Right lobe of liver (tissue), 6 donors: ENCODE measurements at regions not wholly inside any gene's neighbourhood (a gene's known extent, or its start where the extent isn't known, plus 50 kb on each side); places are given as distances from the start of the nearest gene placed in this dataset.

Experiments used
- ATAC-seq, 4 donors: fragments of 200-7000 bp; cut with Tn5 transposase; one replicate each; pipeline ENCODE4 v1.9.1; 2020; ENCODE audit warnings: mild to moderate bottlenecking in 4 of 4, moderate library complexity in 4 of 4
- DNase-seq, 3 donors: peaks; one replicate each; pipeline ENCODE4 v3.0.0-alpha.2; 2020
- H3K27ac ChIP-seq, 3 donors: fragments of 200-600 bp; one replicate each; pipeline ENCODE4 v1.8.0; 2022
- H3K27me3 ChIP-seq, 2 donors: fragments of 200-600 bp; one replicate each; pipeline ENCODE4 v1.8.0; 2022
- H3K36me3 ChIP-seq, 4 donors: fragments of 200-600 bp; sonication (generic) in 1 of 4; one replicate each; pipeline versions ENCODE4 v1.5.1 to v1.8.0; 2017 to 2022; ENCODE audit warnings: control low read depth in 1 of 4
- H3K4me1 ChIP-seq, 4 donors: fragments of 200-600 bp; sonication (generic) in 1 of 4; one replicate each; pipeline versions ENCODE4 v1.5.1 to v1.8.0; 2017 to 2022; ENCODE audit warnings: control low read depth in 1 of 4
- H3K4me3 ChIP-seq, 3 donors: fragments of 200-600 bp; one replicate each; pipeline ENCODE4 v1.8.0; 2022
- H3K9me3 ChIP-seq, 4 donors: fragments of 200-600 bp; sonication (generic) in 1 of 4; one replicate each; pipeline versions ENCODE4 v1.5.1 to v1.8.0; 2017 to 2022; ENCODE audit warnings: control low read depth in 1 of 4
- CTCF ChIP-seq, 4 donors: fragments of 200-600 bp in 3 of 4; fragments of 450-650 bp in 1 of 4; IDR thresholded peaks; one replicate each; pipeline versions ENCODE4 v1.5.1 to v1.8.0; 2016 to 2022; ENCODE audit warnings: antibody characterized with exemption in 4 of 4, mild to moderate bottlenecking in 2 of 4
- POLR2A ChIP-seq: fragments of 450-650 bp; IDR thresholded peaks from one replicate; pipeline ENCODE4 v1.6.1; 2017; ENCODE audit warnings: antibody characterized with exemption, mild to moderate bottlenecking
- WGBS: methylation state at CpG from one replicate; pipeline ENCODE4 v1.1.6; 2018; ENCODE audit warnings: low coverage, low lambda C conversion rate; ENCODE audit not compliant: insufficient coverage; ENCODE audit errors: missing lambda C conversion rate; 5-methylcytosine and 5-hydroxymethylcytosine counted together
- intact Hi-C, 2 donors: fragments of 100-400 bp; cut with DNase I; formaldehyde crosslinking; loops; one replicate each; pipeline versions ENCODE4 v1.11.2 to v1.14.1; 2022
- donor health status: DM: no; HTN: yes; CAD: no.
- donor health status: DM: no; HTN: no; CAD: no.
- donor health status: DM: no; HTN: no; CAD: no.
- donor health status: DM: no; HTN: yes; CAD: no.
- donor health status: DM: no; HTN: yes; CAD: no.

- H3K27me3 ChIP-seq: no peaks in the 10 kb centered on the region
These were observed 308.3 kb downstream of the UTRN start for GRCh38 chr6:144593392-144593791.

GRCh38 chr6:144594585-144594984 is 309.4 kb downstream of the UTRN start:
- no peak for TF ChIP-seq POLR2A
- no peak for TF ChIP-seq CTCF (IDR thresholded peaks at IDR 0.05)
- no peaks in the 10 kb centered on the region for H3K27me3 ChIP-seq
- WGBS: 22% methylated on average over 1 of the region's 1 CpG
- no peak for DNase-seq
- H3K9me3 ChIP-seq: no peaks in the 10 kb centered on the region
- no peaks in the 10 kb centered on the region for H3K36me3 ChIP-seq
- H3K27ac ChIP-seq: no peak overlapping the region
- intact Hi-C loops: no loop called here
- H3K4me1 ChIP-seq: no peaks in the 10 kb centered on the region
- H3K4me3 ChIP-seq: no peak overlapping the region
- peak in 2 of 4 donors; percentile 22 to 34 for ATAC-seq

More at GRCh38 chr6:144593392-144593791, 308.3 kb downstream of the UTRN start:
- Histone ChIP-seq H3K4me1 (no peaks in the 10 kb centered on the region), H3K4me3 (no peak overlapping the region), H3K36me3 (no peaks in the 10 kb centered on the region), H3K27ac (no peak overlapping the region), H3K9me3 (no peaks in the 10 kb centered on the region)
- intact Hi-C loops: no loop called here
- no peak for DNase-seq
- ATAC-seq: no peak
- WGBS: no CpG with 5 or more reads among the region's 1 CpG
- TF ChIP-seq POLR2A (no peak), CTCF (IDR thresholded peaks at IDR 0.05) (no peak)

- Histone ChIP-seq H3K36me3 (no peaks in the 10 kb centered on the region), H3K27me3 (no peaks in the 10 kb centered on the region), H3K27ac (no peak overlapping the region), H3K4me1 (no peaks in the 10 kb centered on the region), H3K4me3 (no peak overlapping the region), H3K9me3 (no peaks in the 10 kb centered on the region)
- no peak for TF ChIP-seq CTCF (IDR thresholded peaks at IDR 0.05)
- no peak for TF ChIP-seq POLR2A
- ATAC-seq (no peak), DNase-seq (no peak)
- WGBS: 63% methylated on average over 3 of the region's 3 CpGs
- intact Hi-C loops: no loop called here
These were observed 310.1 kb downstream of the UTRN start for GRCh38 chr6:144595266-144595665.

GRCh38 chr6:144597511-144597910 is 312.4 kb downstream of the UTRN start:
- DNase-seq (no peak), ATAC-seq (no peak)
- TF ChIP-seq POLR2A: no peak
- TF ChIP-seq CTCF (IDR thresholded peaks at IDR 0.05): no peak
- no peaks in the 10 kb centered on the region for H3K27me3 ChIP-seq
- no peaks in the 10 kb centered on the region for H3K36me3 ChIP-seq
- H3K27ac ChIP-seq: no peak overlapping the region
- no peak overlapping the region for H3K4me3 ChIP-seq
- no peaks in the 10 kb centered on the region for H3K9me3 ChIP-seq
- H3K4me1 ChIP-seq: no peaks in the 10 kb centered on the region
- intact Hi-C loops: no loop called here

GRCh38 chr6:144599615-144600014 is 314.5 kb downstream of the UTRN start:
- Histone ChIP-seq H3K27me3 (no peaks in the 10 kb centered on the region), H3K27ac (no peak overlapping the region), H3K9me3 (no peaks in the 10 kb centered on the region), H3K4me1 (no peaks in the 10 kb centered on the region), H3K36me3 (no peaks in the 10 kb centered on the region), H3K4me3 (no peak overlapping the region)
- 82% methylated on average over 1 of the region's 1 CpG for WGBS
- intact Hi-C loops: no loop called here
- ATAC-seq: no peak
- no peak for TF ChIP-seq POLR2A
- no peak for TF ChIP-seq CTCF (IDR thresholded peaks at IDR 0.05)
- no peak for DNase-seq
